ENCODE measurements at regions not wholly inside any gene's neighbourhood (a gene's known extent, or its start where the extent isn't known, plus 50 kb on each side); places are given as distances from the start of the nearest gene placed in this dataset.
"Not testable (repeated sequence)": the region's sequence is repeated elsewhere in the genome, so short reads cannot be mapped to it uniquely, and the experiment has no call there.

DNA sequence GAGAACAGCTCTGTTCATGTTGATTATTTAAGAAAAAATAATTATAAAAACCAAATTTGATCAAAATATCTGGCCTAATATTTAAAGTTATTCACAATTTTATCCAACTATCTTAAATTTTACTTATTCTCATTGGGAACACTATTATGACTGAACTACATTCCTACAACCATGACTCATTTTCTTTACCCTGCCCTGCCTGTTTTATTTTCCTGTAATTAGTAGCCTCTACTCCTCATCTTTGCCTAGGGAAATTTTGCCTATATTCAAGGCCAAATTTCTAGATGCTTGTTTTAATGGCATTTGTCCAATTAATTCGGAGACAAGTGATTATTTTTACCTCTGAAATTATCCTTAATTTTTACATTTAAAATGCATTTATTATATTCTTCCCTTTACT is 289.7 kb upstream of the TMEM229A start:
- no peak for DNase-seq

DNA sequence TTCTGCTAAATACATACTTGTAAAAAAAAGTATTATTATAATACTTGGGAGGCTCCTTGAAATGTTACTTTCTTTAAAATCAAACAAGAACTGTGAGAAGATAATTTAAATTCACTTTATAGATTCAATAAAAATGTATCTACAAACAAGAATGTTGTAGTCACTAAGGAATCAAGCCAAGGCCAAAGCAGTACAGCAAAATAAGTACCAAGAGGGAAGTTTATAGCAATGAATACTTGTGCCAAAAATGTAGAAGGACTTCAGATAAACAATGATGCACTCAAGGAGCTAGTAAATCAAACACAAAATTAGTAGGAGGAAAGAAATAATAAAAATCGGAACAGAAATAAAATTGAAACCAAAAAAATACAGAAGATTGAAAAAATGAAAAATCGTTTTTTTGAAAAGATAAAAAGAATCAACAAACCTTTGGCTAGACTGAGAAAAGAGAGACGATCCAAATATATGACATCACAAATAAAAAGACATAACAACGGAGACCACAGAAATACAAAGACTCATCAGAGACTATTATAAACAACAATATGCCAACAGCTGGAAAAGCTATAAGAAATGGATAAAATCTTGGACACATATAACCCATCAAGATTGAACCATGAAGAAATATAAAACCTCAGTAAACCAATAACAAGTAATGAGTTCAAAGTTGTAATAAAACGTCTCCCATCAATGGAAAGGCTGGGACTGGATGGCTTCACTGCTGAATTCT is 286.0 kb upstream of the TMEM229A start:
- DNase-seq: no peak

- no peak for DNase-seq
Observed at GRCh38 chr7:124310934-124311390, 278.1 kb upstream of the TMEM229A start.

GRCh38 chr7:124308384-124308783 is 275.5 kb upstream of the TMEM229A start:
- no peak for DNase-seq

GRCh38 chr7:124295289-124295688 is 262.4 kb upstream of the TMEM229A start:
- DNase-seq: no peak

GRCh38 chr7:124284937-124285336 is 252.1 kb upstream of the TMEM229A start:
- no peak for DNase-seq

DNA sequence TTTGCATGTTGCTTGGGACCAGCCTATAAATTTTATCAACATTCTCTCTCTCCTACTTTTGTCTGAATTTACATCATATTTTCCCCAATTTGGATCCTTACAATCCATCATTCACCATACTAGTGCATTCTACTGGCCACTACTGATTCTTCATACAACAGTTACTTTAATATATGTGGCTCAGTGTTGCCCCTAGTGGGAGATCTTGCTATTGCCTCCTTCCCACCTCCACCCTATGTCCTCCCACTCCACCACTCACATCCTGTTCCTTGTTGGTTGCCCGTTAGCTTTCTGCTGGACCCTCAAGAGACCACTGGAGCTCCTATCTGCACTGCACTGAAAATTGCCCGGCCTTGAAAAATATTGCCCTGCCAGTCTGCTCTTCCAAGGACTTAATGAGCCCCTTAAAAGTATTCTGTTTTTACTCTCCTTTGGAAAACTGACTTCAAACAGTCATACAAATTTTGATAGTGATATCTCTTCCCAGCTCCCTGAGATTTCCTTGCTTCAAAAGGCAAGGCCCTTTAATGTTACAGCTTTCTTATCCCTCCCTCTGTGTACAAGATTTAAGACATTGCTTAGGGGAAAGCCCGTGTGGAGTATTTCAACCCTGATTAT is 243.2 kb upstream of the TMEM229A start:
- DNase-seq: no peak

DNA sequence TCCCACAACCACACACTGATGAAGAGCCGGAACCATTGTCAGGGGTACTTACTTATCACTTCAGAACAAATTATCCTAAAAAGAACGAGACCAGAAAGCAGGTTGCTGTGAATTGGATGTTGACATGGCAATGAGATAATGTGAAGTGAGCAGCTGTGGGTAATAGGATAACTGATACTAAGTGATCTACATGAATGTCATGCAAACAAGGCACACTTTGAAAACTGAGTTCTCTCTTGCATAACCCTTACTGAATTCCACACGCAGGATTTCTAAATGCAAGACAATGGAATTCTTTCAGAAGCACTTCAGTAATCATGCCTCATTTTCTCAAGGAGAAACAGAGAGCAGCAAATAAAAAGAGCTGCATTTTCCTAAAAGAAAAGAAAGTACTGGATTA is 242.5 kb upstream of the TMEM229A start:
- DNase-seq: no peak

GRCh38 chr7:124269774-124270173 is 236.9 kb upstream of the TMEM229A start:
- no peak for DNase-seq

- no peak for DNase-seq
Observed at GRCh38 chr7:124267154-124267553, 234.3 kb upstream of the TMEM229A start.

DNA sequence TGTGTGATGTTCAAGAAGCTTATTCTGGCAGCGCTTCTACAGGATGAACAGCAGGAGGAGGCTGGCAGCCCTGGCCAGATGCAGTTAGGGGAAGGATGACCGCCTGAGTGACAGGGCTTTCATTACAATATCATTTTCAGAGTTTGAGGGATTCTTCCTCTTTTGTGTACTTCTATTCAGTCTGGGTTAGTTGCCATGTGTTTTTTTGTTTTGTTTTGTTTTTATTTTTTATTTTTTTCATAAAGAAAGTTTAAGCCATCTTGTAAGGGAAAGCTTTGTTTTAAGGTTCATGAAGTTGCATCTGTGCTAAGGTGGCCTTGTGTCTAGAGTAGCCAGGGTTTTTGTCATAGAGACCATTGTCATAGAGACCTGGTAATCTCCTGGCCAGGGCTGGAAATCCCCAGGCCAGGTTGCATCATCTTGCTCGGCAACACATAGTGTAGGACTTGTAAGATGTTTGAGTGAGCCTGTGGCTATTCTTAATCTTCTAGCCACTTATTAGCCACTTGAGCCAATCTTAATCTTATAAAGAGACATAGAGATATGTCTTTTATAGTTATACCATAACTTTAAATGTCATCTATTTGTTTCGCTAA is 230.5 kb upstream of the TMEM229A start:
- no peak for DNase-seq

DNA sequence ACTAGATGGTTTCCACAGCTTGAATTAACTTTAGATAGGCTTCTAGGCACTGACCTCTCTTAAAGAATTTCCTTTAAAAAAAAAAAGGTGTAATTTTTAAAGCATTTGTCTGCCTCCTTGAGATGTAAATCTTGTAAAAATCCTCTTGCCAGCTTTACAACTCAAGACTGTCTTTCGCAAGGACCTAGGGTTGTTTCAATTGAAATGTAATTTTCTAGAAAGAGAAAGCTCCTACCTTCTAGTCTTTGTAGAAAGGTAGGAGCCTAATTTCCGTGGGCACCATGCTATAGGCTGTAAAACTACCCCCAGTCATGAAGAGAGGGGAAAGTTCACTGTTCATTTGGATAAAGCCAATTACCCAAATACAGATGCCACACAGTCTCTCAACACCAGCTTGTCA is 228.8 kb upstream of the TMEM229A start:
- DNase-seq: no peak

DNA sequence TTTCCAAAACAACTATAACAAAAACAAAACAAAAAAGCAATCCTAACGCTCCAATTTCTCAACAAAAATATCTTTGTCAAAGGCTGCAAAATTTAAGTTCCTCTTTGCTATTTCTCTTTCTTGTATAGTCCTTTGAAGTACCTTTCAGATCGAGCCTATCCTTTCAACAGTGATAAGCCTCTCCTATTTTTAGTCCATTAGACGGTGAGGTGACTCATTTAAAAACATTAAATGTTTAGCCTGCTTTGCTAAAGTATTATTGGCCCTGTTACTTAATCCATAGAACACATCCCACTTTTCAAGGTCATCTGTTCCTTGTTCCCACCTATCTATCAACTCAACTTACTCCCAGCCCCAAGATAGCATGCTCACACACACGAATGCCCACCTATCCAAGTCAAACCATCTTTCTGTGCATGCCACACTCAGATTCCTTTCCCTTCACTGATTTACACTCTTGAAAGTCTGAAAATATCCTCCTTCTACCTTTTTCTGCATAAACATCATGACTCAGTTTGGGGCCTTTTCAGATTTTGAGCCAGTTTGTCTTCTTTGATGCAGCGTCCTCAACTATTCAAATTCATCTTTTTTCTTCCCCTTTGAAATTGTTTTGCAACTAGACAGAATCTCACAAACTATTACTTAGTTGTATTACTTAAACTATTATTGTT is 224.9 kb upstream of the TMEM229A start:
- DNase-seq: no peak

- no peak for DNase-seq
Observed at GRCh38 chr7:124255041-124255655, 222.3 kb upstream of the TMEM229A start.

DNA sequence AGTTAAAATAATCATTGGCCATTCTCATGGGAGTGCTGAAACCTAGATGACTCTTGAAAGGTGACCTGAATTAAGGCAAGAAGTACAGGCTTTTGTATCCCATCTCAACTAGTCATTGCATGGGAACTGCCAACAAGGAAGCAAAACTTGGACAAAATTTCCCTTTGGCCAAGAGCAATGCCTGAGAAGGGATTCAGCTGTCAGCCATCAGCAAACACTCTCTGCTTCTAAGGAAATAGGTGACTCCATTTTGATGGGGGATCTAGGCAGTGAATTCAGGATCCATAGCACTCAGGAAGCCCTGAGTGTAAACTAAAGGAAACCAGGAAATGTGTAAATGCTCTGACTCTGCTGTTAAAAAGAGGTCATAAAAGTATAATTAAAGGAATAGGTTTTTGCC is 221.5 kb upstream of the TMEM229A start:
- no peak for DNase-seq

DNA sequence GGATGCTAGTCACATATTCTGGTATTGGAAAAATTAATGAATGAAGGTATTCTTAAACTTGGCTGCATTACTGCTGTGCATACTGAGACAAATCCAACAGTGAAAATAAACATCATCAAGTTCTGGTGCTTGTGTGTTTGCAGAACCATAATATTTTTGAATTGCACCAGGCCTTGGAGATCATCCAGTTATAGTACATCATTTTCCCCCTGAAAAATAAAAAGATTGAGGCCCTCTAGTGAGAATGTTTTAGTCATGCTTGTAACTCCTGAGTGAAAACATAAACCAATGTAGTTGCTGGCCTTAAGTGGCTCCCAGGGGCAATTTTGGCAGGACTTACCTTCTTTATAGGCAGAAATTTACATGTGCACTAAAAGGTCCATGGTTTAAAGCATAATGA is 218.8 kb upstream of the TMEM229A start:
- DNase-seq: no peak

- DNase-seq: no peak
Observed at GRCh38 chr7:124250297-124251034, 217.6 kb upstream of the TMEM229A start.

DNA sequence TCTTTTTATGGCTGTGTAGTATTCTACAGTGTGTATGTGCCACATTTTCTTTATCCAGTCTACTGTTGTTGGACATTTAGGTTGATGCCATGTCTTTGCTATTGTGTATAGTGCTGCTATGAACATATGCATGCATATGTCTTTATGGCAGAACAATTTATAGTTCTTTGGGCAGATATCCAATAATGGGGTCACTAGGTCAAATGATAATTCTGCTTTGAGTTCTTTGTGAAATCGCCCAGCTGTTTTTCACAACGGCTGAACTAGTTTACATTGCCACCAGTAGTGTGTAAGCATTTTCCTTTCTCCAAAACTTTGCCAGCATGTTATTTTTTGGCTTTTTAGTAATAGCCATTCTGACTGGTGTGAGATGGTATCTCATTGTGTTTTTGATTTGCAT is 214.8 kb upstream of the TMEM229A start:
- DNase-seq: no peak

DNA sequence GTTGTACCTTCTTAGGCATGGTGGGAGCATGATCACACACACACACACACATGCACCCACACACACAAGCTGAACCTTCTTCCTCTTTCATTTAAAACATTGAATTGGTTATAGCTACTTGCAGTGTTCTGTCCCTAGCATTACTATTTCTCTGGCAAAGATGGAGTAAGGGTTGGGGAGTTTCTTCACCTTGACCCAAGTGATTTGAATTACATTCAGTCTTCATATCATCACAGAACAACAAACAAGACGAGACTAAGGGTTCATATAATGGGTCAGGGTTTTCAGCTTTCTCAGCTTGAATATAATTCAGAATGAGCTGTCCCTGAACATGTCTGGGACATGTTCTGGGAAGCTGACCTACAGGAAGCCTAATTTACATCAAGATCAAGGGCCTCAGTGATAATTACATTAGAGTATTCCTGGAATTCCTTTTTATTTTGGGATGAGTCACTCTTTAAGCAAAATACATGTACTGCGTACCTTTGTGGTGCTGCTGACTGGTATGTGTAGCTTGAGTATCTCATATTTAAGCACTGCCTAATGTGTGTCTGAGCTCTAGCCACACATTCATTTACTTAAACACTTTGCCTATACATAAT is 213.5 kb upstream of the TMEM229A start:
- no peak for DNase-seq

- DNase-seq: not testable (repeated sequence)
Observed at GRCh38 chr7:124244469-124244868, 211.6 kb upstream of the TMEM229A start.

DNA sequence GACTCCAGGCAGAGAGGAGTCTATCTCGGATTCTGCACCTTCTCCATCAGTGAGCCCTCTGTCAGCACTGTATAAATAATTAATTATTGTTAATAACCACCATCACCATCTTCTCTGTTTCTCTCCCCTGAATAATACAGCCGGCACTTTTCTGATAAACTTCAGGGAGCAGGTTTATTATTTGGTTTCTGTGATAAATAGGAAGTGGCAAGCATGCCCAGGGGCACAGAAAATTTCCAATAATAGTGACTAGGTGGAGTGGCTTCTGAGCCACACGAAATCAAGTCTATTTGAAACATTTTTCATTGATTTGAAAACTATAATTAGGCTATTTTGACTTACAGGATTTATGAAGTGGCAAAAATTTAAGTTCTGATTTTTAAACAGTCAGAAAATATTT is 186.8 kb upstream of the TMEM229A start:
- no peak for DNase-seq

DNA sequence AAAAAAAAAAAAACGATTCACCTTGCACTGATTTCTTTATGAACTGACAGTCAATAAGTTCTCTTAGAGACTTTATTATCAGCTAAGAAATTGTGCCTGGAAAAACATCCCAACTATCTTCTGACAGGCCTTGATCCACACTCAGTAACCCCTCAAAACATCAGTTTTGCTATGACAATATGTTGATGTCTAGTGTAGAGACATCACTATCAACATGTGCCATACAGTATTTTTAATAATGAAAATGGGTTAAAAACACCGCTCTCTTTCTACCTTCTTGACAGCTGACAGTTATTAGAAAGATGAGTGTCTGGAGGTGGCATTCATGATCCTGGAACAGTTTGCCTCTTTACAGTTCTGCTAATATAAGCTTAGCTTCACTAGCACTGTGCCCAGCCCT is 175.8 kb upstream of the TMEM229A start:
- DNase-seq: no peak

All from NCI-H510A treated with DMSO at 0.1 percent for 48 hours (cell line).